CD14-positive monocyte (primary cell): ENCODE measurements at regions not wholly inside any gene's neighbourhood (a gene's known extent, or its start where the extent isn't known, plus 50 kb on each side); places are given as distances from the start of the nearest gene placed in this dataset.

Source experiments
- DNase-seq, 3 donors: peaks; one replicate each; pipeline ENCODE4 v3.0.0-alpha.2; 2011 to 2022
- H2AFZ ChIP-seq: 2 replicates; pipeline ENCODE4 v1.6.0; 2012; ENCODE audit warnings: mild to moderate bottlenecking, low read depth, low read length, inconsistent platforms; ENCODE audit not compliant: insufficient read depth, poor library complexity, severe bottlenecking
- H3K27ac ChIP-seq, 2 donors: 1 replicate in 1 of 2; 2 replicates in 1 of 2; pipeline ENCODE4 v1.5.1; 2012 to 2013; ENCODE audit warnings: low read length in 2 of 2, control low read depth in 1 of 2, inconsistent platforms in 1 of 2, low read depth in 1 of 2, mild to moderate bottlenecking in 1 of 2
- H3K27me3 ChIP-seq, 2 donors: one replicate each; pipeline versions ENCODE4 v1.6.0 to v1.6.1; 2011 to 2013; ENCODE audit warnings: low read length in 2 of 2; ENCODE audit not compliant: control insufficient read depth in 2 of 2, insufficient read depth in 2 of 2
- H3K36me3 ChIP-seq, 2 donors: replicated peaks in 1 of 2; 1 replicate in 1 of 2; 2 replicates in 1 of 2; pipeline versions ENCODE4 v1.5.1 to v1.6.1; 2012 to 2013; ENCODE audit warnings: low read length in 2 of 2, control low read depth in 1 of 2, inconsistent platforms in 1 of 2, mild to moderate bottlenecking in 1 of 2; ENCODE audit not compliant: insufficient read depth in 2 of 2, control insufficient read depth in 1 of 2
- H3K4me1 ChIP-seq, 2 donors: 1 replicate in 1 of 2; 2 replicates in 1 of 2; pipeline versions ENCODE4 v1.5.1 to v1.6.1; 2012 to 2013; ENCODE audit warnings: low read length in 2 of 2, control low read depth in 1 of 2, inconsistent platforms in 1 of 2, mild to moderate bottlenecking in 1 of 2, moderate library complexity in 1 of 2; ENCODE audit not compliant: insufficient read depth in 2 of 2, control insufficient read depth in 1 of 2
- H3K4me2 ChIP-seq: replicated peaks from 2 replicates; pipeline ENCODE3; 2012; ENCODE audit warnings: low read length, moderate library complexity, mild to moderate bottlenecking; ENCODE audit not compliant: poor library complexity, severe bottlenecking; ENCODE audit errors: extremely low read depth
- H3K4me3 ChIP-seq, 3 experiments: fragments of 200-600 bp in 1 of 3; sonication (generic) in 1 of 3; replicated peaks in 1 of 3; 1 replicate in 2 of 3; 2 replicates in 1 of 3; pipeline ENCODE4 v1.5.1; 2011 to 2013; ENCODE audit warnings: low read length in 3 of 3, mild to moderate bottlenecking in 3 of 3, control low read depth in 2 of 3, low read depth in 2 of 3, inconsistent platforms in 1 of 3, moderate library complexity in 1 of 3
- H3K79me2 ChIP-seq: 2 replicates; pipeline ENCODE4 v1.6.0; 2012; ENCODE audit warnings: mild to moderate bottlenecking, control low read depth, inconsistent platforms, low read length, moderate library complexity; ENCODE audit not compliant: insufficient read depth
- H3K9ac ChIP-seq: 2 replicates; pipeline ENCODE4 v1.6.0; 2017; ENCODE audit warnings: low read length, mild to moderate bottlenecking; ENCODE audit not compliant: insufficient read depth, poor library complexity, severe bottlenecking
- H3K9me3 ChIP-seq, 2 donors: replicated peaks in 1 of 2; 1 replicate in 1 of 2; 2 replicates in 1 of 2; pipeline versions ENCODE4 v1.5.1 to v1.6.1; 2012 to 2013; ENCODE audit warnings: low read length in 2 of 2, control low read depth in 1 of 2; ENCODE audit not compliant: control insufficient read depth in 1 of 2, insufficient read depth in 1 of 2
- H4K20me1 ChIP-seq: 2 replicates; pipeline ENCODE4 v1.6.0; 2012; ENCODE audit warnings: mild to moderate bottlenecking, low read length, control low read depth, moderate library complexity; ENCODE audit not compliant: insufficient read depth
- H3K27ac Mint-ChIP-seq, 7 donors: one replicate each; pipeline ENCODE4 v1.8.0; 2020; ENCODE audit warnings: mild to moderate bottlenecking in 7 of 7, mixed read lengths in 7 of 7, moderate library complexity in 6 of 7, inconsistent platforms in 2 of 7
- H3K27me3 Mint-ChIP-seq, 3 donors: one replicate each; pipeline ENCODE4 v1.8.0; 2021 to 2022; ENCODE audit warnings: low read depth in 3 of 3, mild to moderate bottlenecking in 3 of 3, mixed read lengths in 3 of 3, moderate library complexity in 3 of 3, inconsistent platforms in 1 of 3
- H3K36me3 Mint-ChIP-seq, 2 donors: one replicate each; pipeline ENCODE4 v1.8.0; 2020; ENCODE audit warnings: mixed read lengths in 2 of 2, inconsistent platforms in 1 of 2, mild to moderate bottlenecking in 1 of 2
- H3K4me1 Mint-ChIP-seq: one replicate; pipeline ENCODE4 v1.8.0; 2020; ENCODE audit warnings: mild to moderate bottlenecking, mixed read lengths
- H3K4me3 Mint-ChIP-seq, 2 donors: one replicate each; pipeline ENCODE4 v1.8.0; 2020; ENCODE audit warnings: mild to moderate bottlenecking in 2 of 2, mixed read lengths in 2 of 2, moderate library complexity in 1 of 2
- H3K9me3 Mint-ChIP-seq, 7 donors: one replicate each; pipeline ENCODE4 v1.8.0; 2020 to 2022; ENCODE audit warnings: mixed read lengths in 7 of 7, mild to moderate bottlenecking in 6 of 7, moderate library complexity in 6 of 7, inconsistent platforms in 2 of 7
- CTCF ChIP-seq: fragments of 200-600 bp; IDR thresholded peaks from one replicate; pipeline ENCODE4 v1.8.0; 2022; ENCODE audit warnings: antibody characterized with exemption, mild to moderate bottlenecking
- WGBS: methylation state at CpG from one replicate; pipeline ENCODE4 v1.1.5; 2013; ENCODE audit warnings: missing lambda C conversion rate; ENCODE audit not compliant: insufficient coverage; 5-methylcytosine and 5-hydroxymethylcytosine counted together
- intact Hi-C, 2 donors: fragments of 100-400 bp; cut with micrococcal nuclease; formaldehyde crosslinking; loops; one replicate each; pipeline versions ENCODE4 v1.15.0 to v1.15.1; 2023

GRCh38 chr13:29936956-29937355 lies 86.5 kb upstream of the UBL3 start:
- peaks cover 5 to 6% (median 6%) of the 10 kb centered on the region in 3 donors for H3K27me3 Mint-ChIP-seq
- H3K4me3 Mint-ChIP-seq: no peak overlapping the region
- WGBS: 100% methylated on average over 1 of the region's 1 CpG
- H3K27ac Mint-ChIP-seq: no peak overlapping the region
- Histone ChIP-seq H3K9me3 (no peaks in the 10 kb centered on the region), H3K4me1 (peaks cover 5 to 6% of the 10 kb centered on the region in 2 donors), H3K27me3 (no peaks in the 10 kb centered on the region), H3K4me3 (no peak overlapping the region), H3K79me2 (no peaks in the 10 kb centered on the region), H3K27ac (no peak overlapping the region), H3K9ac (no peak overlapping the region), H2AFZ (no peak overlapping the region), H3K36me3 (no peaks in the 10 kb centered on the region), H4K20me1 (no peaks in the 10 kb centered on the region), H3K4me2 (no peak overlapping the region)
- no peak for DNase-seq
- H3K4me1 Mint-ChIP-seq: peaks cover 15% of the 10 kb centered on the region
- no peaks in the 10 kb centered on the region for H3K9me3 Mint-ChIP-seq
- intact Hi-C loops: no loop called here
- no peak for TF ChIP-seq CTCF
- no peaks in the 10 kb centered on the region for H3K36me3 Mint-ChIP-seq

- H3K36me3 ChIP-seq: no peaks in the 10 kb centered on the region
- 13% methylated on average over 13 of the region's 13 CpGs for WGBS
These were observed 85.8 kb upstream of the UBL3 start for GRCh38 chr13:29936051-29936813.

More at GRCh38 chr13:29936051-29936813, 85.8 kb upstream of the UBL3 start:
- Histone ChIP-seq H4K20me1 (no peaks in the 10 kb centered on the region), H3K4me1 (peaks cover 5 to 6% of the 10 kb centered on the region in 2 donors), H3K27ac (no peak overlapping the region), H3K4me3 (peak overlapping the region in 1 of 3 experiments; percentile 11), H3K79me2 (no peaks in the 10 kb centered on the region), H3K4me2 (peak overlapping the region; percentile 34), H2AFZ (peak overlapping the region; percentile 49), H3K9ac (no peak overlapping the region), H3K9me3 (no peaks in the 10 kb centered on the region), H3K27me3 (no peaks in the 10 kb centered on the region)
- DNase-seq: peak in 2 of 3 donors; percentile 12 to 27
- Mint-ChIP-seq H3K36me3 (no peaks in the 10 kb centered on the region), H3K27ac (peak overlapping the region in 3 of 7 donors; percentile 8 to 34 (median 11)), H3K27me3 (peaks cover 5 to 6% (median 6%) of the 10 kb centered on the region in 3 donors), H3K4me3 (peak overlapping the region; percentile 35 to 75), H3K9me3 (no peaks in the 10 kb centered on the region), H3K4me1 (peaks cover 15% of the 10 kb centered on the region)
- TF ChIP-seq CTCF: no peak
- intact Hi-C loops: no loop called here
